GM12878 (cell line): ENCODE measurements at regions not wholly inside any gene's neighbourhood (a gene's known extent, or its start where the extent isn't known, plus 50 kb on each side); places are given as distances from the start of the nearest gene placed in this dataset.

Source experiments
- ATAC-seq: fragments of 200-7000 bp; cut with Tn5 transposase; 3 replicates; pipeline ENCODE4 v1.9.1; 2020; ENCODE audit warnings: mild to moderate bottlenecking, moderate library complexity
- BruUV-seq: library from RNA; stranded (reverse); fragments of 400-500 nt; replicated peaks from 2 replicates; lab custom pipeline; 2021; lab: Mats Ljungman, UMichigan
- CTCF ChIA-PET: fragments of 300-600 bp; sonication (Branson Sonifier 250); formaldehyde crosslinking; extraction: SDS; loops from one replicate; lab custom pipeline; 2021; ENCODE audit warnings: inconsistent platforms; lab: Yijun Ruan, JAX
- POLR2A ChIA-PET: fragments of 350-600 bp; formaldehyde crosslinking; extraction: SDS; loops from one replicate; lab custom pipeline; 2021; ENCODE audit warnings: inconsistent platforms; lab: Charles Lee
- RAD21 ChIA-PET: fragments of 300-600 bp; sonication (Branson Sonifier 250); formaldehyde crosslinking; loops from one replicate; lab custom pipeline; 2023; ENCODE audit warnings: antibody characterized with exemption; ENCODE audit not compliant: unreplicated experiment; lab: Charles Lee
- SMC1A ChIA-PET: fragments of 300-600 bp; sonication (Branson Sonifier 250); formaldehyde crosslinking; loops from one replicate; lab custom pipeline; 2023; ENCODE audit not compliant: unreplicated experiment, uncharacterized antibody; lab: Charles Lee
- DNase-seq: peaks from one replicate; pipeline ENCODE4 v3.0.0-alpha.2; 2011; ENCODE audit warnings: low read depth, low spot score
- FAIRE-seq: peaks from 3 replicates; lab custom pipeline; 2011; peaks lifted over from hg19 to GRCh38; lab: Jason Lieb, UNC
- H2AFZ ChIP-seq: 2 replicates; pipeline ENCODE4 v1.6.0; 2011; ENCODE audit warnings: low read depth, low read length, control low read depth; ENCODE audit not compliant: control insufficient read depth
- H3K27ac ChIP-seq: 2 replicates; pipeline ENCODE4 v1.5.1; 2011; ENCODE audit warnings: control low read depth; ENCODE audit not compliant: control insufficient read depth, insufficient read depth
- H3K27me3 ChIP-seq, 2 experiments: replicated peaks in 1 of 2; 2 replicates each; pipeline versions ENCODE4 v1.6.0 to v1.6.1; 2011; ENCODE audit warnings: low read length in 1 of 2; ENCODE audit not compliant: control insufficient read depth in 2 of 2, insufficient read depth in 2 of 2
- H3K36me3 ChIP-seq, 2 experiments: 2 replicates each; pipeline ENCODE4 v1.5.1; 2011; ENCODE audit warnings: low read length in 1 of 2; ENCODE audit not compliant: control insufficient read depth in 2 of 2, insufficient read depth in 2 of 2
- H3K4me1 ChIP-seq: 2 replicates; pipeline ENCODE4 v1.6.1; 2011; ENCODE audit warnings: mild to moderate bottlenecking, low read length, moderate library complexity, mixed read lengths; ENCODE audit not compliant: control insufficient read depth, insufficient read depth
- H3K4me2 ChIP-seq: 2 replicates; pipeline ENCODE4 v1.6.0; 2011; ENCODE audit warnings: control low read depth; ENCODE audit not compliant: control insufficient read depth, insufficient read depth
- H3K4me3 ChIP-seq: fragments of 200-600 bp; sonication (generic); 2 replicates; pipeline ENCODE4 v1.5.1; 2016
- H3K79me2 ChIP-seq: 2 replicates; pipeline ENCODE4 v1.6.0; 2011; ENCODE audit warnings: low read length; ENCODE audit not compliant: control insufficient read depth, insufficient read depth
- H3K9ac ChIP-seq: 2 replicates; pipeline ENCODE4 v1.8.0; 2011; ENCODE audit warnings: low read length, control low read depth, mixed read lengths; ENCODE audit not compliant: control insufficient read depth, insufficient read depth
- H3K9me3 ChIP-seq: replicated peaks from 3 replicates; pipeline ENCODE4 v1.5.1; 2011; ENCODE audit warnings: mild to moderate bottlenecking, low read length; ENCODE audit not compliant: control insufficient read depth, insufficient read depth
- H4K20me1 ChIP-seq: 2 replicates; pipeline ENCODE4 v1.6.0; 2011; ENCODE audit not compliant: control insufficient read depth, insufficient read depth
- BCL11A ChIP-seq: IDR thresholded peaks from 2 replicates; pipeline ENCODE4 v1.6.1; 2011; ENCODE audit warnings: low read depth, low read length
- BHLHE40 ChIP-seq, 2 experiments: fragments of 450-650 bp in 1 of 2; IDR thresholded peaks; 2 replicates each; pipeline ENCODE4 v1.6.1; 2011 to 2017; ENCODE audit warnings: low read depth in 2 of 2, borderline replicate concordance in 1 of 2, improper control_type of control experiment in 1 of 2, low read length in 1 of 2, mild to moderate bottlenecking in 1 of 2
- DPF2 ChIP-seq: fragments of 450-650 bp; IDR thresholded peaks from 2 replicates; pipeline ENCODE4 v1.6.1; 2017; ENCODE audit warnings: mild to moderate bottlenecking
- POLR2AphosphoS5 ChIP-seq: IDR thresholded peaks from 2 replicates; pipeline ENCODE4 v1.6.1; 2011; ENCODE audit warnings: mild to moderate bottlenecking, low read length, inconsistent platforms
- RELA ChIP-seq: fragments of 450-650 bp; IDR thresholded peaks from 2 replicates; pipeline ENCODE4 v1.8.0; 2014; ENCODE audit warnings: borderline replicate concordance; ENCODE audit not compliant: partially characterized antibody
- SMAD1 ChIP-seq: fragments of 450-650 bp; IDR thresholded peaks from 2 replicates; pipeline ENCODE4 v1.6.1; 2018; ENCODE audit warnings: mild to moderate bottlenecking, low read depth; ENCODE audit not compliant: partially characterized antibody
- SMAD5 ChIP-seq: IDR thresholded peaks from 2 replicates; pipeline ENCODE4 v1.6.1; 2016; ENCODE audit warnings: antibody characterized with exemption, low read depth
- SREBF1 ChIP-seq: IDR thresholded peaks from 2 replicates; pipeline ENCODE4 v1.6.1; 2012; ENCODE audit warnings: mild to moderate bottlenecking, low read length
- SREBF2 ChIP-seq: IDR thresholded peaks from 2 replicates; pipeline ENCODE4 v1.6.1; 2012; ENCODE audit warnings: mild to moderate bottlenecking, low read length
- TCF7 ChIP-seq: IDR thresholded peaks from 2 replicates; pipeline ENCODE4 v1.6.1; 2014; ENCODE audit warnings: antibody characterized with exemption, borderline replicate concordance
- ZNF207 ChIP-seq: fragments of 450-650 bp; IDR thresholded peaks from 2 replicates; pipeline ENCODE4 v1.6.1; 2014; ENCODE audit warnings: antibody characterized with exemption, mild to moderate bottlenecking, borderline replicate concordance
- WGBS: methylation state at CpG from one replicate; pipeline ENCODE4 v1.1.6; 2016; ENCODE audit warnings: low lambda C conversion rate; ENCODE audit not compliant: insufficient replicate concordance, insufficient coverage; ENCODE audit errors: missing lambda C conversion rate; 5-methylcytosine and 5-hydroxymethylcytosine counted together
- in situ Hi-C: fragments of 300-500 bp; cut with MboI; formaldehyde crosslinking; loops from 9 replicates; pipeline ENCODE4 v1.14.3; 2018; ENCODE audit warnings: mixed read lengths
- intact Hi-C: fragments of 100-400 bp; cut with micrococcal nuclease; formaldehyde crosslinking; loops from one replicate; pipeline ENCODE4 v1.14.2; 2022; ENCODE audit not compliant: unreplicated experiment
- TF ChIP-seq, protein P1 (sequence below): IDR thresholded peaks from 2 replicates; pipeline ENCODE4 v1.6.1; 2012; ENCODE audit warnings: improper control_type of control experiment, low read depth, low read length; ENCODE audit not compliant: insufficient replicate concordance
- TF ChIP-seq, protein P2 (sequence below): IDR thresholded peaks from 2 replicates; pipeline ENCODE4 v1.6.1; 2011; ENCODE audit warnings: borderline replicate concordance, low read depth, mild to moderate bottlenecking, moderate library complexity, low read length; ENCODE audit not compliant: insufficient read depth, poor library complexity, severe bottlenecking

DNA sequence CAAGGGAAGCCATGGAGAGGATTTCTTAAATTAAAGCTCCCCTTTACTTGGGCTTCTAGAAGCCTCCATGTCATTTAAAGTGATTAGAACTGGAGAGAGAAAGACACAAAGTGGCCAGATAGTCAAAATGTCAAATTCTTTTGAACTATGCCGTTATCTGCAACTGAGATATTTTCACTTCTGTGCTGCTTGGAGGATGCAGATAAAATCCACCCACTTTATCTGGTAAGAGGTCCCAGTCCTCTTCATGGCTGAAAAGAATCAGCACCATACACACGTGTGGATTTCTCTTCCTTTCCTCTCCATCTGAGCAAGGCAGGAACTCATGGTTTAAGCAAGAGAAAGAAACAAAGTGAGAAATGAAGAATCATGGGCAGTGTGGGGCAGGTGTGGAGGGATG, 276.9 kb upstream of the RUNX1 start:
- FAIRE-seq (no peak), DNase-seq (no peak), ATAC-seq (no peak)
- in situ Hi-C loops (no loop called here), intact Hi-C loops (no loop called here)
- CTCF ChIA-PET = no interaction called here
- no peaks in the 10 kb centered on the region for H3K9me3 ChIP-seq
- POLR2A ChIA-PET = no interaction called here
- no TSS peak for BruUV-seq
- SMC1A ChIA-PET = no interaction called here
- peaks cover 0 to 4% of the 10 kb centered on the region in 2 experiments; a peak in 1 of 4 replicates for H3K27me3 ChIP-seq
- H3K36me3 ChIP-seq = no peaks in the 10 kb centered on the region
- peaks cover 8% of the 10 kb centered on the region for H3K4me1 ChIP-seq
- no peak overlapping the region for H3K4me3 ChIP-seq
- H3K79me2 ChIP-seq = no peaks in the 10 kb centered on the region
- no peak overlapping the region for H3K4me2 ChIP-seq
- no peak overlapping the region for H3K9ac ChIP-seq
- H2AFZ ChIP-seq = no peak overlapping the region
- no peaks in the 10 kb centered on the region for H4K20me1 ChIP-seq
- WGBS = 26% methylated on average over 2 of the region's 2 CpGs
- TF ChIP-seq BHLHE40 (IDR thresholded peaks at IDR 0.05; ENCODE audit: borderline replicate concordance in 1 of 2, low read depth in 2 of 2, low read length in 1 of 2) (no peak), SREBF1 (no peak), SMAD5 (no peak), POLR2AphosphoS5 (no peak), BCL11A (no peak), RELA (no peak), TCF7 (no peak), SMAD1 (no peak), SREBF2 (no peak), ZNF207 (no peak), DPF2 (no peak)
- TF ChIP-seq, protein P1, sequence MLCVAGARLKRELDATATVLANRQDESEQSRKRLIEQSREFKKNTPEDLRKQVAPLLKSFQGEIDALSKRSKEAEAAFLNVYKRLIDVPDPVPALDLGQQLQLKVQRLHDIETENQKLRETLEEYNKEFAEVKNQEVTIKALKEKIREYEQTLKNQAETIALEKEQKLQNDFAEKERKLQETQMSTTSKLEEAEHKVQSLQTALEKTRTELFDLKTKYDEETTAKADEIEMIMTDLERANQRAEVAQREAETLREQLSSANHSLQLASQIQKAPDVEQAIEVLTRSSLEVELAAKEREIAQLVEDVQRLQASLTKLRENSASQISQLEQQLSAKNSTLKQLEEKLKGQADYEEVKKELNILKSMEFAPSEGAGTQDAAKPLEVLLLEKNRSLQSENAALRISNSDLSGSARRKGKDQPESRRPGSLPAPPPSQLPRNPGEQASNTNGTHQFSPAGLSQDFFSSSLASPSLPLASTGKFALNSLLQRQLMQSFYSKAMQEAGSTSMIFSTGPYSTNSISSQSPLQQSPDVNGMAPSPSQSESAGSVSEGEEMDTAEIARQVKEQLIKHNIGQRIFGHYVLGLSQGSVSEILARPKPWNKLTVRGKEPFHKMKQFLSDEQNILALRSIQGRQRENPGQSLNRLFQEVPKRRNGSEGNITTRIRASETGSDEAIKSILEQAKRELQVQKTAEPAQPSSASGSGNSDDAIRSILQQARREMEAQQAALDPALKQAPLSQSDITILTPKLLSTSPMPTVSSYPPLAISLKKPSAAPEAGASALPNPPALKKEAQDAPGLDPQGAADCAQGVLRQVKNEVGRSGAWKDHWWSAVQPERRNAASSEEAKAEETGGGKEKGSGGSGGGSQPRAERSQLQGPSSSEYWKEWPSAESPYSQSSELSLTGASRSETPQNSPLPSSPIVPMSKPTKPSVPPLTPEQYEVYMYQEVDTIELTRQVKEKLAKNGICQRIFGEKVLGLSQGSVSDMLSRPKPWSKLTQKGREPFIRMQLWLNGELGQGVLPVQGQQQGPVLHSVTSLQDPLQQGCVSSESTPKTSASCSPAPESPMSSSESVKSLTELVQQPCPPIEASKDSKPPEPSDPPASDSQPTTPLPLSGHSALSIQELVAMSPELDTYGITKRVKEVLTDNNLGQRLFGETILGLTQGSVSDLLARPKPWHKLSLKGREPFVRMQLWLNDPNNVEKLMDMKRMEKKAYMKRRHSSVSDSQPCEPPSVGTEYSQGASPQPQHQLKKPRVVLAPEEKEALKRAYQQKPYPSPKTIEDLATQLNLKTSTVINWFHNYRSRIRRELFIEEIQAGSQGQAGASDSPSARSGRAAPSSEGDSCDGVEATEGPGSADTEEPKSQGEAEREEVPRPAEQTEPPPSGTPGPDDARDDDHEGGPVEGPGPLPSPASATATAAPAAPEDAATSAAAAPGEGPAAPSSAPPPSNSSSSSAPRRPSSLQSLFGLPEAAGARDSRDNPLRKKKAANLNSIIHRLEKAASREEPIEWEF = no peak
- TF ChIP-seq, protein P2, sequence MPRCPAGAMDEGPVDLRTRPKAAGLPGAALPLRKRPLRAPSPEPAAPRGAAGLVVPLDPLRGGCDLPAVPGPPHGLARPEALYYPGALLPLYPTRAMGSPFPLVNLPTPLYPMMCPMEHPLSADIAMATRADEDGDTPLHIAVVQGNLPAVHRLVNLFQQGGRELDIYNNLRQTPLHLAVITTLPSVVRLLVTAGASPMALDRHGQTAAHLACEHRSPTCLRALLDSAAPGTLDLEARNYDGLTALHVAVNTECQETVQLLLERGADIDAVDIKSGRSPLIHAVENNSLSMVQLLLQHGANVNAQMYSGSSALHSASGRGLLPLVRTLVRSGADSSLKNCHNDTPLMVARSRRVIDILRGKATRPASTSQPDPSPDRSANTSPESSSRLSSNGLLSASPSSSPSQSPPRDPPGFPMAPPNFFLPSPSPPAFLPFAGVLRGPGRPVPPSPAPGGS = no peak
- H3K27ac ChIP-seq = no peak overlapping the region
- RAD21 ChIA-PET = no interaction called here
